GM18499 (cell line): ENCODE measurements at regions not wholly inside any gene's neighbourhood (a gene's known extent, or its start where the extent isn't known, plus 50 kb on each side); places are given as distances from the start of the nearest gene placed in this dataset.
"Not testable (repeated sequence)": the region's sequence is repeated elsewhere in the genome, so short reads cannot be mapped to it uniquely, and the experiment has no call there.

ENCODE experiments used
- ATAC-seq: cut with Tn5 transposase; IDR thresholded peaks from one replicate; pipeline ENCODE4 v1.9.1; 2021; ENCODE audit warnings: moderate number of reproducible peaks; ENCODE audit not compliant: insufficient read depth, unreplicated experiment

DNA sequence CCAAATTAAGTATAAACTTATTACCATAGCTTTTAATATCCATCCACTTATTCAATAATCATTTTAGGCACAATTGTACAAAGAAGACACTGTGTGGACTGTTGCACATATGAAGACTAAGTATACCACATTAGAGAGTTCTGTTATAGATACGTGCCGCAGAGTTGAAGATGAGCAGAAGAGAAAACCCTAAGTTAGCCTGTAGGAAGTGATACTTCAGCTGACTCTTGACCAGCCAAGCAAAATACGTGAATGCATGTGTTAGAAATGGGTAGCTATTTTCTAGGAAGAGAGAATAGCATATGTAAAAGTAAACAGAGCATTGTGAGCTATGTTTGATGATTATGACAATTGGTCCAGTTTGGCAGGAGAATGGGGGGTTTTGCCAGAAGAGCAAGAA, 272.0 kb upstream of the ATP11B start:
- no peak for ATAC-seq

DNA sequence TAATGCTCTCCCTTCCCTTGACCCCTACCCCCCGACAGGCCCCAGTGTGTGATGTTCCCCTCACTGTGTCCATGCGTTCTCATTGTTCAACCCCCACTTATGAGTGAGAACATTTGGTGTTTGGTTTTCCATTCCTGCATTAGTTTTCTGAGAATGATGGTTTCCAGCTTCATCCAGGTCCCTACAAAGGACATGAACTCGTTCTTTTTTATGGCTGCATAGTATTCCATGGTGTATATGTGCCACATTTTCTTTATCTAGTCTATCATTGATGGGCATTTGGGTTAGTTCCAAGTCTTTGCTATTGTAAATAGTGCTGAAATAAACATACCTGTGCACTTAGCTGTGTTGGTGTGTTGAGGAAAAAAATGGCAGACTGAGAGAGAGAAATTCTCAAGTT, 269.9 kb upstream of the ATP11B start:
- ATAC-seq = not testable (repeated sequence)

DNA sequence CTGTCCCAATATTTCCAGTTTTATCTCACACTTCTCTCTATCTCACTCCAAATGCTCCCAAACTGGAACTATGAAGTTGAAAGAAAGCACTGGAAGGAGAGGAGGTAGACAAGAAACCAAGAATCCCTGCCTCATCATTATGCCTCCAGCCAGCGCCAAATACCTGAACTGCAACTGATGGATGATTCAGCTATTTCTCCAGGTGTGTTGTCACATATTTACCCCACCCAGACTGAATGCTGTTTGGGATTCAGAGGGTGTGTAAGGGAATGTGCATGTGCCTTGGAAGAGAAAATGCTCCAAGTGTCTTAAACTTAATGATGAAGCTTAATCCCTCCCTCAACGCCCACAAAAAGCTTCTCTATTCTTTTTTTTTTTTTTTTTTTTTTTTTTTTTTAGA, 269.5 kb upstream of the ATP11B start:
- ATAC-seq = no peak

DNA sequence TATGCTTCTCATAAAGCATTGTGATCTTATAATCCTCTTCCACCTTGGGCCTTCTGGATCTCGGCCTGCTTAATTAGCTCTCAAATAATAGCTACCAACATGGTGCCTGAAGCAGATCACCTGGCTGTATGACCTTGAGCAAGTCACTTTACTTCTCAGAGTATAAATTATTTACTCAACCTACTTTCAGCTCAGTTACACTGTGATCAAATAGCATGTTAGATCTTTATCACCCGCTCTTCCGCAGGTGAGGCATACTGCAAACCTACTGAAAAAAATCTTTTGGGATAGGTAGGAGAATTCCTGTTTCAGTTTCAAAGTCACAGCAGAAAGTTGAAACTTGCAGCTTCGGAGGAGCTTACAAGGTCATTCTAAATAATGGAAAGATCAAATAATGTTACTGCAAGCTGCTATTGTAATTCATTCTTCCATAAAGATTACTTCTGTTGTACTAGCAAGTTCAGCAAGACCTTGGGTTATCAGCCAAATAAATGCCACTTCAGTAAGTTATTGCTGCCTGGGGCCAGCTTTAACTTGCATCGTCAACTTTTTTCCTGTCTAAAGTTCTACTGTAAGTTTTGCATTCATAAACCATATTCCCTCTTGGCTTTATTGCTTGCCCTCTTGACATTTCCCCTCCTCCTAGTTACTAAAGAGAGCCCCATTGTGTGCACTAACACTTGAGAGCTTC, 268.4 kb upstream of the ATP11B start:
- ATAC-seq = no peak

DNA sequence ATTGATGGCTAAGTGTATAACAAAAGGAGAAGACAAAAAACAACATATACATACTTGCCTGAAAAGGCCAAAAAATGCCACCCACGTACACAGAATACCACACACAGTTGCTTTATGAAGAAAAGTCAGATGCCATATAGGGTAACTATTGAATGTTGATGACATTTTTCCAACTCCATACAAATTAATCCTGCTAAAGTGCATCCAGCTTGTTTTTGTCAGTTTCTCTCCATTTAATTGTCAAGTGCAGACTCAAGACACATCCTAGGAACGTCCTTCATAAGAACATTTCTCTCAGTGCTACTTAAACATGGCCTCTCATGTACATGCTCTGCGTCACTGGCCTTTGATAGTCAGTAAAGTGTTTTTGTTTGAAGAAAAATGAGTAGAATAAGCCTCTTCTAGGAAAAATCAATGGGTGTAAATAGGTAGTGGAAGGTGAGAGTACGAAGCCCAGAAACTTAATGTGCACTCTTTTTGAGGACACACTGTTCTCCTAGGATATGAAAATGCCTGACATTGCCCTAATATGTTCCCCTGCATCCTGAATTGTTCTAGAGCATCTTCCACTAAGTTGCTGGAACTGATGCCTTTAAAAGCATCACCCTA, 267.4 kb upstream of the ATP11B start:
- ATAC-seq = no peak

DNA sequence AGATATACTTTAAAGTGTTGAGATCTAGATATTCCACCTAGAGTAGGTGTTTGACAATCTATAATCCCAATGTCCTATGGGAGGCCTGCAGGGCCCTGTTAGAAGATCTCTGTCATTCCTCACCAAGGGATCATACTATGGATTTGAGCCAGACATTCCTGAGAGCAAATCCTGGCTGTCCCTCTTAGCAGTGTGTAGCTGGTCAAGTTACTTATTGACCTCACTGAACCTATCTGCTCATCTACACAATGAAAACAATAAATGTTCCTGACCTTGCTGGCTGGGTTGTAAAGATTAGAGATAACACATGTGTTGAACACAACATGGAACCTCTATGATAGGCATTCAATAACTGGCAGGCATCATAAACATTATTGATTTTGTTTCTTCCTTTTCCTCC, 265.6 kb upstream of the ATP11B start:
- ATAC-seq = no peak

DNA sequence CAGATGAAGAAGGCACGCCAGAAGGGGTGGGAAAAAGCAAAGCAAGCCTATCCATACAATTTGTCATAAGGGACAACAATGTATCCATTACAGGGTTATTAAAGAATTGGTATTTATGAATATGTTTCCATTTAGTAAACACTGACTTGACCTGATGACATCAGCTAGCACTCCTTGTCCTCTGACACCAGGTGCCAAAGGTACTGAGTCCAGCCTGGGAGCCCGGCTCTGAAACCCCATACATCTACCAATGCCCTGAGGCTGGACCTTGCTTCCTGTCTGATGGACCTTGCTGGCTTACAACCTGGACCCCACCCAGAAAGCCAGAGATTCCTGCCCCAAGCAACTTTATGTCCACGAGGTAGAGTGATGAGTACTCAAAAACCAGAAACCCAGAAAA, 263.0 kb upstream of the ATP11B start:
- ATAC-seq = no peak

DNA sequence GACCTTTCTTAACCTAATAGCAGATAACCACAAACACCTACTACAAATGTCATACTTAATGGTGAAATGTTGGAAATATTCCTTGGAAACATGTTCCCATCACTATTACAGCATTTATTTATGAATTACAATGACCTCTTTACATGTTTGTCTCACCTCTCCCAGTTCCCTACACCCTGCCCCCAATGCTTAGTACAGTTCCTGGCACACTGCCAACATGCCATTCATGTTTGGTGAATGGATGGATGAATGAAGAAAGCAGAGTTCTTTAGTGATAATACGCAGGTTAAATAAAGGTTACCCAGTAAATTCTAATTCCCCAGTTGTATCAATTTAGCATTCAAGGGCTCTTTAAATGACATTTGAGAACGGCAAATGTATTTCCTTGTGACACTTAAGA, 259.9 kb upstream of the ATP11B start:
- ATAC-seq = no peak

DNA sequence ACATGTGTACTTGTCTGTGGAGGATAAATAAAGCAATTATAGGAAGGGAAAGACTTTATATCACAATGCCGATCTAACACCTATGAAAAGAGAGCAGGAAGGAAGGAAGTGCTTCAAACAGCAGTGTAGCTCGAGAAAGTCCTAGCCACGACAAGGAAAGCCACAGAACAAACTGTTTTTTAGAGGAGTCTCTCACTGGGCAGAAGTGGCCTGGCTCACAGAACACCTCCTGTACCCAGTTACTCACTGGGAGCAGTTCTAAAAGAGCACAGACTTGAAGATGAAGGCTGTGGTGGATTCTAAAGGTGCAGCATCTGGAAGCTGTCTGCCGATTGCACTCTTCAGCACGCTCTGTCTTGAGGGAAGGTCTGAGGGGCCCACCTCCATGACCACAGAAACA, 248.8 kb upstream of the ATP11B start:
- no peak for ATAC-seq

DNA sequence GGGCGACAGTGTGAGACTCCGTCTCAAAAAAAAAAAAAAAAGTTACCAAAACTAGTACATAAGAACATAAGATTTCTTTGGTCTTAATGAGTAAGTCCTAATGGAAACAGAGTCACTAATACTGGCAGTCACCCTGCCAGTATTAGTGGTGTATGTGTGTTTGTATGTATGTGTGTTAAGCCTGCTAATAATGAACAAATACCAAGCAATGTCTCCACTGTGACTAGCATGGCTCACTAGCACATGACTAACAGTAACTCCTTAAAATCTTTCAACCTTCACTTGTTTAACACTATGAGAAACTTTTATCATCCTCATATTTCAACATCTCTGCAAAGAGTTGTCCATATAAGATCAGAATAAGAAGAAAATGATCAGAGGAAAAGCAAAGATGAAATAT, 231.0 kb upstream of the ATP11B start:
- no peak for ATAC-seq

DNA sequence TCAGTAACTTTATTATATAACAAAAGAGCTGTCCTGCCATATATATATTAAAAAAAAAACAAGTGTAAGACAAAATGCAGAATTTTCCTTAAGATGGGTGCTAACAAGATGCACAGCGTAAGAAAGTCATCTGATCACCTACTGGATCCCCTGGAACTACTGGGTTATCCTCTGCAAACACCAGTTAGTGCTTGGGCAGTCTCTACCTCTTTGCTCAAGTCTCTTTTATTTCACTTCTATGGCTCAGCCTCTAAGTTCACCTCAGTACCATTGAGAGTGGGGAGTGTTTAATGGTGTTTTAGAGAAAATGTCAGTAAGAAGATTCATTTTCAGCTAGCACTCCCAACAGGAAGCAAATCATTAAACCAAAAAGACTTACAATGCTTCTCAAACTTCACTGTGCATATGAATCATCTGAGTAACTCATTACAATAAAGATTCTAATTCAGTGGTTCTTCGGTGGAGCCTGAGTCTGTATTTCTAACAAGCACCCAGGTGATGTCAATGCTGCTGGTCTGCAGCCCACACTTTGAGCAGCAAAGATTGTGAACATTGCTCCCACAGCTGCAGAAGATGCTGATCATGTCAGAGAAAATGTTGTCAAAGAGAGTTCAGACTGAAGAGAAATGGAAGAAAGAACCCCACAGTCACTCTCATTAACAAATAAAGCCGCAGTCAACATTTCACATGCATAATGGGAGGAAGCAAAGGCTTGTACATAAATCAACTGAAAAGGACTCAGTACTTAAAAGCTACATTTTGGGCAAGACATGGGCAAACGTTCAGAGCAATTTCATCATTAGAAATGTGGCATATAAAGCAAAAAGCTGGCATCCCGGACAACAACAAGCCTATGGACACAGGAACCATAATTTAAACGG, 227.1 kb upstream of the ATP11B start:
- no peak for ATAC-seq

DNA sequence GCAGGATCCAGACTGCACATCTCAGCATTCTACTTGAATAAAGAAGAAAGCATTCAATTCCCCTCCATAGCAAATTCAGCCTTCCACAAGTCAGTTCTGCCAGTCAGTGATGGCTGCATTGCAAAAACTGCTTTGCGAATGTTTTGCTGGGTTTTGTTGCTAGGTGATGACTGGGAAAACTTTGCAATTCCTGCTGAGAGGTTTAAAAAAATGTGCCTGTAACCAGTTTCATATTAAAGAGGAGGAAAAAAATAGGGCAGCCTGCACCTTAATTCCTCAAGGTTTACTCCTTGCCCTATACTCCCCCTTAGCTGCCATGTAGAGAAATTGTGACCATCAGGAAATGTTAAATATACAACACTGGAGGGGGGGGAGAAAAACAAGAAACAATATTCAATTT, 225.6 kb upstream of the ATP11B start:
- no peak for ATAC-seq

DNA sequence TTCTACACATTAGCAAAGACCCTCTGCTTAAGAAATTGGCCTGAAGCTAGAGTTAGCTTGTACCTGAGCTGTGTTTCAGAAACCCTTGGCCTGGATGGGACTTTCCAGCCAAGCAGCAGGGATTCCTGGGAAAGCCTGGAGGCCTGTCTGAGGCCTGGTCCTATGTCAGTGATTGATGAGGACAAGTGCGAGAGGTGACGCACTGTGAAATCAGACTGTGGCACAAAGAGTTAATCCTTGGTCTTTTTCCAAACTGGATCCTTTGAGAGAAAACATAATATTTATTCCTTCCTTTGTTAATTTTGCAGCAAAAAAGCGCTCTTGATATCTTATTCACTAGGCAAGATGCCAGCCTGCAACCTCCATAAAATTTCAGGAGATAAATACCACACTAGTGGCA, 225.0 kb upstream of the ATP11B start:
- no peak for ATAC-seq

DNA sequence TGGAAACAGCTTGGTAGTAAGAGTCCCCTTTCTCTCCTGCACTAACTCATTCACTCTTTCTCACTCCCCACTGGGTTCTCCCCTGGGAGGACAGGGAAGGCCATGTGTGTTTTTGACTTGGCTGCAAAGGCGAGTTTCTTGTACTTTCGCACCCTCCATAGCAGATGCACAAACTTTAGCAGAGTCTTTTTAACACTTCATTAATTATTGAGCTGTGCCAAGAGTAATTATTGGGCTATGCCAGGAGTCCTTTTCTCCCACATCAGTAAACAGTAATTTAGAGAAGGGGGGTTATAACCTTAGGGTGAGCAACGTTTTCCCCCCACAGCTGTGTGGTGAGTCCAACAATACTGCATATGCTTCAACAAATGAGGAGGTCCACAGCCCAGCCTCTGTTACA, 224.4 kb upstream of the ATP11B start:
- no peak for ATAC-seq

DNA sequence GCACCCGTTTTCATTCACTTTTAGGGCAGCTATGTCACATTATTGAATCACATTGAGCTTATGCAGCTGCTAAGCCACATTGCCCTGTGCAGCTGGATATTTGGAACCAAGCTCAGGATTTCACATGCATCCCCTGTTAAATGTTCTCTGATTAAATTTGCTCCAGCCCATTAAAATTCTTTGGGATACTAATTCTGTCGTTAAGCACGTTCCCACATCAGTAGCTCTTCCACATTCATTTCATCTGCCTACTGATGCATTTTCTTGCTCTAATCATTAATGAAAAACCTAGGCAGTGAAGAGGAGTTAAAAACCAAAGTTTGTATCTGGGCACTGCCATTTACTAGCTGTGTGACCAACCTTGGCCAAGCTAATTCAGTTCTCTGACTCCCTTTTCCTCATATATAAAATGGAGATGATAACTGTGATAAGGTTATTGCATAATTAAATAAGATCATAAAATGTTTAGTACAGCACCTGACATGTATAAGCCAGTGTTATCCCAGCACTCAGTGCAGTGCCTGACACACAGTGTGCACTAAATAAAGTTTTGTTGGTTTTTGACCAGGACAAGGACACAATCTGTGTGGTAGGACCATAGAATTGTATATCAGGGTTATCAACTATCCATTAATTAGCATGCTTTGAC, 222.2 kb upstream of the ATP11B start:
- no peak for ATAC-seq

DNA sequence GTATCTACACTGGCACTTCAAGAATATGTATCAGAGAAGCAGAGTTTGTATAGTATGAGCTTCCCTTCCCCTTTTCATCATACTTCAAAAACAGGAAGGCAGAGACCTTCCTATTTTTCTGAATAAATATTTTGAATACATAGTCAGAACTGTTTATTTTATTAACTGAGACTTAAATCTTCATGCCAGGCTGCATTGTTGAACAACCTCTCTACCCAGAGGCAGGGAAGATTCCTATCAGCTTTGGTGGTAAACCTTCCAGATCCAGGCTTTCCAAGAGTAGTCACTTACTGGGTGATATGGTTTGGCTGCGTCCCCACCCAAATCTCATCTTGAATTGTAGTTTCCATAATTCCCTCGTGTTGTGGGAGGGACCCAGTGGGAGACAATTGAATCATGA, 217.4 kb upstream of the ATP11B start:
- ATAC-seq = no peak

DNA sequence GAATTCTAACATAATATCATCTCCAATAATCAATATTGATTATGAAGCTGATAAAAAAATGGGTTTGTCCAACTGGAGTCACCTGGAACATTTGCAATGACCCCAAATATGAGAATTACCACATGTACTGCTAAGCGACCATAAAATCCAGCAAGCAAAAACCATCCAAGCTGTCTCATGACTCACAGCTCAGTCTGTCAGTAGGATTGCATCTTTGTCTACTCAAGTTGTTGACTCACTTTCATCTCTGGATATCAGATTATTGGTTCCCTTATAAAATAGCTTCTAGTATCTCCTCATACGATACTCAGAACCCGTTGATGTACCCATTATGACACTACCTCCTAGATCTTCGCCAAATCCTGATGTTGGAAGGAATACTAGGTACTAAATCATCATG, 209.8 kb upstream of the ATP11B start:
- no peak for ATAC-seq

DNA sequence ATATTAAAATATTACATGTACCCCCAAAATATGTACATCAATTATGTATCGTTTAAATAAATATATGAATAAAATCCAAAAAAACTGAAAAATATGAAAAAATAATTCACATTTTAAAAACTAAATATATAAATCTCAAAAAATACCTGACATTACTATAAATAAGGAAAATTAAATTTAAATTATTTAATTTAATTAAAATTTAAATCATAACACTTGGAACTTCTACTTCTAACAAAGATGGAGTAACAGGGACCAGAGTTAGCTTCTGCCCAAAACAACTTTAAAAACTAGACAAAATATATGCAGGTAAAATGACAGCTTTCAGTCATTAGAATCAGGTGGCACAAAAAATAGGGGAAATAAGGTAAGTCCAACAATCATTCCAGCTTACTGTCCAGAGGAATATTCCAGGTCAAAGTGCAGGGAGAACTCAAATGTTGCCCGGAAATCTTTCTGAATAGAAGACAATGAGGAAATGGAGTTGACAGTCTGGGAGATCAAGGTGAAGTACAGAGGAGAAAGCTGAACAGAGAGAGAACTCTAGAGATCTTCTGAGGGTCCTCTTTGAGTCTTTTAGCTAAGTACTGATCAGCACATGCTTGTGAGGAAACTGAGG, 207.7 kb upstream of the ATP11B start:
- no peak for ATAC-seq

DNA sequence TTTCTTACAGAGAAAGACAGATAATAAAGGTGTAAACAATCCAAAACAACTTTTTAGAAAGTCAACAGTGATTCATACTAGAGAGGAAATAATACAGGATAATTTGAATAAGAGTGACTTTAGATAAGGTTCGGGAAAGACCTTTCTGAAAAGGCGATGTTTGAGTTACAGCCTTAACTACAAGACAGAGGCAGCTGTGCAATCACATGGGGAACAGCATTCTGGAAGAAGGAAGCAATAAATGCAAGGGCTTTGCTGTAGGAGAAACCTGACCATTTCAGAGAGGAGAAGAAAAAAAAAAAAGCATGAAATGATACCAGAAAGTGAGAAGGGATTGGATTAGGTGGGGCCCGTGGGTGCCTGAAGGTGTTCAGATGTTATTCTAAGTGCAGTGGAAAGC, 200.6 kb upstream of the ATP11B start:
- ATAC-seq = no peak

DNA sequence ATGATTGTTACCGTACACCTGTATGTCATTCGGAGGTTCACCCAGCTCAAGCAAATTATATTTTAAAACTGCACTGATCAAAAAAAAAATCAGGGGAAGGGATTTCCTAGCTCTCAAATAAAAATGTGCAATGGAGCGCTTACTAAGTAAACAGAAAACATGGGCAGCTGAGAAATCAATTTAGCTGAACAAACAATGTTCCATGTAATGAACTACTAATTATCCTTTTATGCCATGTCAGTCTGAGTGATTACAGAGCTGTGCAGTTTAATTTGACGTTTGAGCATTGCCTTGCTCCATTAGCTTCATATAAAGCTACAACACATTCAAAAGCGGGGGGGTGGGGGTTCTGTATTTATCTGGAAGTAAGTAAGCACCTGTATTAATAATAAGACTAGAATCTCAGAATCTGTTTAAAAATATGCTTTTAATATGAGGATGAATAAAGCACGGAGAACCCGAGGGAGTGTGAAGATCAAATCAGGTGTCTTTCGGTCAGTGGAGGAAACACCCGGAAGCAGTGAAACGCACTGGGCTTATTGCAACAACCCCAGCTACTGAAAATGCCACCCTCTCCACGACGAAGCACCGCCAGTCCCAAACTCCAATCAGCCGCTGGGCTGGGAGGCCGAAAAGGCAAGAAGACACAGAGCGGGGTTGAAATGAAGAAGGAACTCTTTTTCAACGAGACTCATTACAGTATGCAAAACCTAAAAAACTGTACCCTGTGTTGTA, 196.5 kb upstream of the ATP11B start:
- ATAC-seq = no peak
